Breast epithelium (tissue), 3 donors: ENCODE measurements at regions not wholly inside any gene's neighbourhood (a gene's known extent, or its start where the extent isn't known, plus 50 kb on each side); places are given as distances from the start of the nearest gene placed in this dataset.

Experiments
- CTCF ChIP-seq, 3 donors: fragments of 450-650 bp; IDR thresholded peaks; one replicate each; pipeline ENCODE4 v1.5.1; 2016 to 2017; ENCODE audit warnings: antibody characterized with exemption in 3 of 3, mild to moderate bottlenecking in 3 of 3, moderate library complexity in 3 of 3
- POLR2A ChIP-seq: fragments of 450-650 bp; IDR thresholded peaks from one replicate; pipeline ENCODE4 v1.6.1; 2016; ENCODE audit warnings: antibody characterized with exemption, mild to moderate bottlenecking, moderate library complexity
- POLR2AphosphoS5 ChIP-seq, 3 donors: sonication (generic); formaldehyde crosslinking; IDR thresholded peaks; one replicate each; pipeline ENCODE4 v1.6.1; 2017; ENCODE audit warnings: antibody characterized with exemption in 3 of 3

DNA sequence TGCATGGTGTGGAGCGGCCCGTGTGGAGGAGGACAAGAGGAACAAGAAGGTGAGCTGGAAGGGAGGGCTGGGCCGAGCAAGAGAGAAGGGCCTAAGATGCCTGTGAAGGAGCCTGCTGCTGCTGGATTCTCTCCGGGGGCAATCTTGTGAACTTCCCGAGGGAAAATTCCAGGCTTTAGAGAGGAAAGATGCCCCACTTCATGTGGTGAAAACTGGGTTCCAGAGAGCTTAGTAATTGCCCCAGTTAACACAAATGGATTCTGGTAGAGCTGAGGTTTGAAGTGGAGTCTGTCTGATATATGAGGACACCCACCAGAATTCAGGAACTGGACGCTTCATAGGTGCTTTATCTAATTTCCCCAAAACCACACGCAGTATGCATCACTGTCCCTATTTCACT, 114.1 kb upstream of the ZMIZ1 start:
- TF ChIP-seq POLR2A: no peak
- no peak for TF ChIP-seq CTCF (IDR thresholded peaks at IDR 0.05)
- no peak for TF ChIP-seq POLR2AphosphoS5 (IDR thresholded peaks at IDR 0.05)
